ENCODE measurements at regions not wholly inside any gene's neighbourhood (a gene's known extent, or its start where the extent isn't known, plus 50 kb on each side); places are given as distances from the start of the nearest gene placed in this dataset.

- H3K4me3 ChIP-seq (replicated peaks; ENCODE audit: low read depth, low read length): no peak overlapping the region
- no peak for DNase-seq (ENCODE audit: extremely low read depth, low read depth)
- TF ChIP-seq CTCF (IDR thresholded peaks at IDR 0.05; ENCODE audit: low read depth, low read length, missing control alignments): no peak
Measured at GRCh38 chr3:80439490-80439889, 671.7 kb upstream of the ROBO1 start.

GRCh38 chr3:80434366-80434765 is 666.6 kb upstream of the ROBO1 start:
- no peak overlapping the region for H3K4me3 ChIP-seq (replicated peaks; ENCODE audit: low read depth, low read length)
- no peak for DNase-seq (ENCODE audit: extremely low read depth, low read depth)
- TF ChIP-seq CTCF (IDR thresholded peaks at IDR 0.05; ENCODE audit: low read depth, low read length, missing control alignments): no peak

- no peak overlapping the region for H3K4me3 ChIP-seq (replicated peaks; ENCODE audit: low read depth, low read length)
- DNase-seq (ENCODE audit: extremely low read depth, low read depth): no peak
- TF ChIP-seq CTCF (IDR thresholded peaks at IDR 0.05; ENCODE audit: low read depth, low read length, missing control alignments): no peak
Measured at GRCh38 chr3:80424951-80425350, 657.2 kb upstream of the ROBO1 start.

- H3K4me3 ChIP-seq (replicated peaks; ENCODE audit: low read depth, low read length): no peak overlapping the region
- TF ChIP-seq CTCF (IDR thresholded peaks at IDR 0.05; ENCODE audit: low read depth, low read length, missing control alignments): no peak
- no peak for DNase-seq (ENCODE audit: extremely low read depth, low read depth)
Measured at GRCh38 chr3:80408030-80408721, 640.4 kb upstream of the ROBO1 start.

- no peak overlapping the region for H3K4me3 ChIP-seq (replicated peaks; ENCODE audit: low read depth, low read length)
- no peak for TF ChIP-seq CTCF (IDR thresholded peaks at IDR 0.05; ENCODE audit: low read depth, low read length, missing control alignments)
- no peak for DNase-seq (ENCODE audit: extremely low read depth, low read depth)
Measured at GRCh38 chr3:80405618-80406017, 637.8 kb upstream of the ROBO1 start.

GRCh38 chr3:80395023-80395422 is 627.2 kb upstream of the ROBO1 start:
- DNase-seq (ENCODE audit: extremely low read depth, low read depth): no peak
- H3K4me3 ChIP-seq (replicated peaks; ENCODE audit: low read depth, low read length): no peak overlapping the region
- no peak for TF ChIP-seq CTCF (IDR thresholded peaks at IDR 0.05; ENCODE audit: low read depth, low read length, missing control alignments)

- H3K4me3 ChIP-seq (replicated peaks; ENCODE audit: low read depth, low read length): no peak overlapping the region
- no peak for DNase-seq (ENCODE audit: extremely low read depth, low read depth)
Measured at GRCh38 chr3:80391573-80391972, 623.8 kb upstream of the ROBO1 start.

More at GRCh38 chr3:80391573-80391972, 623.8 kb upstream of the ROBO1 start:
- TF ChIP-seq CTCF (IDR thresholded peaks at IDR 0.05; ENCODE audit: low read depth, low read length, missing control alignments): no peak
